Keratinocyte (primary cell): ENCODE measurements at regions not wholly inside any gene's neighbourhood (a gene's known extent, or its start where the extent isn't known, plus 50 kb on each side); places are given as distances from the start of the nearest gene placed in this dataset.

Source experiments
- EZH2 ChIP-seq: IDR thresholded peaks from one replicate; pipeline ENCODE4 v1.6.1; 2012; ENCODE audit warnings: inconsistent platforms, mild to moderate bottlenecking, low read length, moderate library complexity
- TF ChIP-seq, protein P1 (sequence below), 3 experiments: IDR thresholded peaks in 1 of 3; conservative IDR thresholded peaks in 1 of 3; optimal IDR thresholded peaks in 1 of 3; 2 replicates in 2 of 3; 3 replicates in 1 of 3; pipeline versions ENCODE3 to v1.5.1; 2011; ENCODE audit warnings: low read length in 3 of 3, mild to moderate bottlenecking in 3 of 3, moderate library complexity in 2 of 3, control low read depth in 1 of 3, inconsistent platforms in 1 of 3; ENCODE audit not compliant: insufficient read depth in 2 of 3; ENCODE audit errors: extremely low read depth in 1 of 3

DNA sequence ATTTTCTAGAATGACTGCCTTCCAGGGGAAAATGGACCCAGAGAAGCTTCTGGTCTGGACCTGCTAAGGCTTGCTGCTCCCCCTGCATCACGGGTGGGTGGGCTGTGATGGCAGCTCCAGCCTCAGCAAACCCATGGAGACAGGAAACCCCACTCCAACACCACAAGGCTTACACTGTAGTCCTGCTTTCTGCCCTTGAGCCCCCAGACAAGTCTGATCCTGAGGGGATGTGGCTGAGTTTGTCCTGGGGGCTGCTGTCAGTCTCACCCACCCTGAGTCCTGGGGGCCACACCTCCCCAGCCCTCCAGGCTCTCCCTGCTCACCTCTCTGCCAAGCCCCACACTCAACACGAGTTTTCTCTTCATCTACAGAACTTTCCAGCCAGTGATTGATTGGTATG lies 279.4 kb downstream of the EIPR1 start:
- TF ChIP-seq, protein P1, sequence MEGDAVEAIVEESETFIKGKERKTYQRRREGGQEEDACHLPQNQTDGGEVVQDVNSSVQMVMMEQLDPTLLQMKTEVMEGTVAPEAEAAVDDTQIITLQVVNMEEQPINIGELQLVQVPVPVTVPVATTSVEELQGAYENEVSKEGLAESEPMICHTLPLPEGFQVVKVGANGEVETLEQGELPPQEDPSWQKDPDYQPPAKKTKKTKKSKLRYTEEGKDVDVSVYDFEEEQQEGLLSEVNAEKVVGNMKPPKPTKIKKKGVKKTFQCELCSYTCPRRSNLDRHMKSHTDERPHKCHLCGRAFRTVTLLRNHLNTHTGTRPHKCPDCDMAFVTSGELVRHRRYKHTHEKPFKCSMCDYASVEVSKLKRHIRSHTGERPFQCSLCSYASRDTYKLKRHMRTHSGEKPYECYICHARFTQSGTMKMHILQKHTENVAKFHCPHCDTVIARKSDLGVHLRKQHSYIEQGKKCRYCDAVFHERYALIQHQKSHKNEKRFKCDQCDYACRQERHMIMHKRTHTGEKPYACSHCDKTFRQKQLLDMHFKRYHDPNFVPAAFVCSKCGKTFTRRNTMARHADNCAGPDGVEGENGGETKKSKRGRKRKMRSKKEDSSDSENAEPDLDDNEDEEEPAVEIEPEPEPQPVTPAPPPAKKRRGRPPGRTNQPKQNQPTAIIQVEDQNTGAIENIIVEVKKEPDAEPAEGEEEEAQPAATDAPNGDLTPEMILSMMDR (optimal IDR thresholded peaks at IDR 0.05 in 1 of 3, IDR thresholded peaks at IDR 0.05 in 1 of 3, conservative IDR thresholded peaks at IDR 0.05 in 1 of 3; ENCODE audit: extremely low read depth in 1 of 3, insufficient read depth in 2 of 3, low read length in 3 of 3) = no peak
- no peak for TF ChIP-seq EZH2
